Ovary (tissue), 3 donors: ENCODE measurements at regions not wholly inside any gene's neighbourhood (a gene's known extent, or its start where the extent isn't known, plus 50 kb on each side); places are given as distances from the start of the nearest gene placed in this dataset.

ENCODE experiments used
- CTCF ChIP-seq, 3 donors: fragments of 450-650 bp in 2 of 3; fragments of 200-600 bp in 1 of 3; IDR thresholded peaks; one replicate each; pipeline versions ENCODE4 v1.5.1 to v1.8.0; 2016 to 2022; ENCODE audit warnings: antibody characterized with exemption in 3 of 3, mild to moderate bottlenecking in 1 of 3
- EP300 ChIP-seq: sonication (generic); formaldehyde crosslinking; IDR thresholded peaks from one replicate; pipeline ENCODE4 v1.6.1; 2017; ENCODE audit warnings: antibody characterized with exemption
- POLR2A ChIP-seq: fragments of 450-650 bp; IDR thresholded peaks from one replicate; pipeline ENCODE4 v1.6.1; 2017; ENCODE audit warnings: antibody characterized with exemption, mild to moderate bottlenecking, moderate library complexity
- donor health status: DM: no; HTN: no; CAD: no.

GRCh38 chr3:180403156-180403555 is 198.8 kb upstream of the TTC14 start:
- TF ChIP-seq CTCF (IDR thresholded peaks at IDR 0.05) = no peak
- TF ChIP-seq EP300 = no peak
- TF ChIP-seq POLR2A = no peak
